HCT116 (cell line): ENCODE measurements at regions not wholly inside any gene's neighbourhood (a gene's known extent, or its start where the extent isn't known, plus 50 kb on each side); places are given as distances from the start of the nearest gene placed in this dataset.

Experiments
- ATAC-seq: fragments of 200-7000 bp; cut with Tn5 transposase; 2 replicates; pipeline ENCODE4 v1.9.1; 2020; ENCODE audit warnings: mild to moderate bottlenecking, moderate library complexity
- BruUV-seq: library from RNA; stranded (reverse); fragments of 400-500 nt; replicated peaks from 2 replicates; lab custom pipeline; 2021; lab: Mats Ljungman, UMichigan
- CTCF ChIA-PET: fragments of 300-600 bp; sonication (Branson Sonifier 250); formaldehyde crosslinking; loops from one replicate; lab custom pipeline; 2021; ENCODE audit warnings: antibody characterized with exemption; lab: Charles Lee
- POLR2A ChIA-PET: fragments of 300-600, 350-600 bp; sonication (Branson Sonifier 250); formaldehyde crosslinking; loops from one replicate; lab custom pipeline; 2021; ENCODE audit warnings: antibody characterized with exemption; lab: Charles Lee
- RAD21 ChIA-PET, 2 experiments: fragments of 300-600 bp; sonication (Branson Sonifier 250); formaldehyde crosslinking; loops; one replicate each; lab custom pipeline; 2023; ENCODE audit warnings: low total read pairs in 2 of 2; ENCODE audit not compliant: uncharacterized antibody in 2 of 2, unreplicated experiment in 2 of 2, low non-redundant PET in 1 of 2; lab: Charles Lee
- DNase-seq: peaks from one replicate; pipeline ENCODE4 v3.0.0-alpha.2; 2010; ENCODE audit warnings: low read depth, low spot score
- H2AFZ ChIP-seq: fragments of 200-600 bp; shearing (Covaris generic), sonication (generic); 2 replicates; pipeline ENCODE4 v1.6.1; 2017; ENCODE audit warnings: low read depth, mixed run types, mixed read lengths, antibody characterized with exemption, low read length; ENCODE audit not compliant: poor library complexity, severe bottlenecking
- H3K27ac ChIP-seq: 2 replicates; pipeline ENCODE4 v1.5.1; 2012; ENCODE audit warnings: low read depth, low read length
- H3K27me3 ChIP-seq: fragments of 200-600 bp; sonication (generic); 2 replicates; pipeline ENCODE4 v1.6.1; 2016; ENCODE audit warnings: mixed run types, low read length, mixed read lengths; ENCODE audit not compliant: insufficient read depth
- H3K36me3 ChIP-seq, 2 experiments: fragments of 200-500 bp in 1 of 2; fragments of 200-600 bp in 1 of 2; sonication (Bioruptor generic) in 1 of 2; sonication (generic) in 1 of 2; 2 replicates each; pipeline versions ENCODE4 v1.5.1 to v1.6.1; 2014 to 2016; ENCODE audit warnings: low read length in 2 of 2, inconsistent platforms in 1 of 2, mixed read lengths in 1 of 2, mixed run types in 1 of 2; ENCODE audit not compliant: insufficient read depth in 2 of 2, control insufficient read depth in 1 of 2
- H3K4me1 ChIP-seq, 2 experiments: fragments of 200-600 bp in 1 of 2; sonication (generic) in 1 of 2; 2 replicates each; pipeline versions ENCODE4 v1.5.1 to v1.6.1; 2012 to 2017; ENCODE audit warnings: low read length in 2 of 2, inconsistent platforms in 1 of 2, mild to moderate bottlenecking in 1 of 2, mixed read lengths in 1 of 2, mixed run types in 1 of 2, moderate library complexity in 1 of 2; ENCODE audit not compliant: insufficient read depth in 2 of 2, control insufficient read depth in 1 of 2
- H3K4me2 ChIP-seq: fragments of 200-600 bp; sonication (generic); 2 replicates; pipeline ENCODE4 v1.6.1; 2017; ENCODE audit warnings: mixed run types, low read length, mixed read lengths
- H3K4me3 ChIP-seq, 2 experiments: fragments of 200-600 bp in 1 of 2; sonication (generic) in 1 of 2; replicated peaks in 1 of 2; 2 replicates each; pipeline ENCODE4 v1.5.1; 2011 to 2016; ENCODE audit warnings: low read length in 2 of 2, control low read depth in 1 of 2, low read depth in 1 of 2, mild to moderate bottlenecking in 1 of 2, mixed read lengths in 1 of 2, mixed run types in 1 of 2
- H3K79me2 ChIP-seq: fragments of 200-600 bp; sonication (generic); 2 replicates; pipeline ENCODE4 v1.6.1; 2017; ENCODE audit warnings: mild to moderate bottlenecking, mixed run types, low read length, moderate library complexity, mixed read lengths; ENCODE audit not compliant: insufficient read depth
- H3K9ac ChIP-seq: fragments of 200-600 bp; sonication (generic); 2 replicates; pipeline ENCODE4 v1.6.1; 2016; ENCODE audit warnings: low read length, mixed read lengths
- H3K9me2 ChIP-seq: fragments of 200-600 bp; sonication (generic), shearing (Covaris generic); 2 replicates; pipeline ENCODE4 v1.6.1; 2017; ENCODE audit warnings: mixed run types, mild to moderate bottlenecking, moderate library complexity; ENCODE audit not compliant: insufficient read depth
- H3K9me3 ChIP-seq, 2 experiments: fragments of 200-500 bp in 1 of 2; fragments of 200-600 bp in 1 of 2; sonication (Bioruptor generic) in 1 of 2; sonication (generic) in 1 of 2; 2 replicates each; pipeline ENCODE4 v1.6.1; 2014 to 2017; ENCODE audit warnings: low read length in 2 of 2, mixed read lengths in 2 of 2, inconsistent platforms in 1 of 2, low read depth in 1 of 2, mild to moderate bottlenecking in 1 of 2, mixed run types in 1 of 2, moderate library complexity in 1 of 2; ENCODE audit not compliant: control insufficient read depth in 1 of 2, insufficient read depth in 1 of 2
- H4K20me1 ChIP-seq: fragments of 200-600 bp; sonication (generic), shearing (Covaris generic); 2 replicates; pipeline ENCODE4 v1.6.1; 2017; ENCODE audit warnings: mixed run types, mild to moderate bottlenecking, moderate library complexity; ENCODE audit not compliant: insufficient read depth
- ATF3 ChIP-seq: IDR thresholded peaks from 2 replicates; pipeline ENCODE4 v1.6.1; 2012
- CBX3 ChIP-seq: IDR thresholded peaks from 2 replicates; pipeline ENCODE4 v1.6.1; 2012; ENCODE audit warnings: low read depth
- EGR1 ChIP-seq: IDR thresholded peaks from 2 replicates; pipeline ENCODE4 v1.6.1; 2012; ENCODE audit warnings: low read depth
- ELF1 ChIP-seq: IDR thresholded peaks from 2 replicates; pipeline ENCODE4 v1.6.1; 2012; ENCODE audit warnings: low read depth, borderline replicate concordance
- JUND ChIP-seq: IDR thresholded peaks from 2 replicates; pipeline ENCODE4 v1.6.1; 2012
- REST ChIP-seq: IDR thresholded peaks from 2 replicates; pipeline ENCODE4 v1.6.1; 2012; ENCODE audit warnings: low read depth
- SIN3A ChIP-seq: IDR thresholded peaks from 2 replicates; pipeline ENCODE4 v1.6.1; 2012; ENCODE audit warnings: low read depth
- YY1 ChIP-seq: IDR thresholded peaks from 2 replicates; pipeline ENCODE4 v1.6.1; 2011; ENCODE audit warnings: low read length, low read depth, moderate library complexity, mild to moderate bottlenecking; ENCODE audit not compliant: insufficient replicate concordance; ENCODE audit errors: extremely low read depth
- ZFX ChIP-seq: fragments of 450-650 bp; IDR thresholded peaks from 2 replicates; pipeline ENCODE4 v1.6.1; 2017
- intact Hi-C: fragments of 100-400 bp; cut with micrococcal nuclease; formaldehyde crosslinking; loops from 2 replicates; pipeline ENCODE4 v1.10.0; 2022

- TF ChIP-seq CBX3 (no peak), JUND (no peak), ZFX (no peak), YY1 (no peak), REST (no peak), ELF1 (no peak), ATF3 (no peak), SIN3A (no peak), EGR1 (no peak)
- no peak overlapping the region for H2AFZ ChIP-seq
- H3K4me1 ChIP-seq = no peaks in the 10 kb centered on the region
- ChIA-PET RAD21 (no interaction called here), POLR2A (no interaction called here), CTCF (no interaction called here)
- H3K27me3 ChIP-seq = no peaks in the 10 kb centered on the region
- DNase-seq (no peak), ATAC-seq (no peak)
- H3K27ac ChIP-seq = no peak overlapping the region
- no peaks in the 10 kb centered on the region for H3K36me3 ChIP-seq
- H3K79me2 ChIP-seq = no peaks in the 10 kb centered on the region
- H3K9me2 ChIP-seq = no peaks in the 10 kb centered on the region
- peaks cover 9 to 25% of the 10 kb centered on the region in 2 experiments; a peak in 3 of 4 replicates for H3K9me3 ChIP-seq
- H3K9ac ChIP-seq = no peak overlapping the region
- H4K20me1 ChIP-seq = no peaks in the 10 kb centered on the region
- BruUV-seq = no TSS peak
- H3K4me3 ChIP-seq = no peak overlapping the region
- H3K4me2 ChIP-seq = no peak overlapping the region
- intact Hi-C loops = no loop called here
Measured at GRCh38 chr5:27191786-27192510, 153.6 kb upstream of the CDH9 start.
